OCI-LY7 (cell line): ENCODE measurements at regions not wholly inside any gene's neighbourhood (a gene's known extent, or its start where the extent isn't known, plus 50 kb on each side); places are given as distances from the start of the nearest gene placed in this dataset.

Source experiments
- BruUV-seq: library from RNA; stranded (reverse); fragments of 400-500 nt; replicated peaks from 2 replicates; lab custom pipeline; 2021; lab: Mats Ljungman, UMichigan
- CTCF ChIA-PET: fragments of 300-600 bp; sonication (Branson Sonifier 250); formaldehyde crosslinking; loops from one replicate; lab custom pipeline; 2022; ENCODE audit warnings: antibody characterized with exemption; ENCODE audit not compliant: unreplicated experiment; lab: Charles Lee
- POLR2A ChIA-PET: fragments of 300-600 bp; sonication (Branson Sonifier 250); formaldehyde crosslinking; loops from one replicate; lab custom pipeline; 2022; ENCODE audit warnings: antibody characterized with exemption; lab: Charles Lee
- DNase-seq: peaks from one replicate; pipeline ENCODE4 v3.0.0-alpha.2; 2015; ENCODE audit warnings: low spot score
- H2AFZ ChIP-seq: fragments of 200-600 bp; sonication (generic), shearing (Covaris generic); 2 replicates; pipeline ENCODE4 v1.6.1; 2014; ENCODE audit warnings: mild to moderate bottlenecking, antibody characterized with exemption, low read length, moderate library complexity
- H3K27ac ChIP-seq: fragments of 200-600 bp; sonication (generic); 2 replicates; pipeline ENCODE4 v1.5.1; 2014; ENCODE audit warnings: mixed run types, low read depth, mild to moderate bottlenecking, moderate library complexity, low read length, inconsistent platforms; ENCODE audit not compliant: poor library complexity, severe bottlenecking
- H3K36me3 ChIP-seq: fragments of 200-600 bp; sonication (generic); 2 replicates; pipeline ENCODE4 v1.6.1; 2014; ENCODE audit warnings: mild to moderate bottlenecking, antibody characterized with exemption, low read length, moderate library complexity, mixed read lengths; ENCODE audit not compliant: insufficient read depth
- H3K4me1 ChIP-seq: fragments of 200-600 bp; sonication (generic); 2 replicates; pipeline ENCODE4 v1.5.1; 2014; ENCODE audit warnings: mild to moderate bottlenecking, low read length; ENCODE audit not compliant: insufficient read depth, poor library complexity, severe bottlenecking
- H3K4me2 ChIP-seq: fragments of 200-600 bp; sonication (generic); 2 replicates; pipeline ENCODE4 v1.6.1; 2014; ENCODE audit warnings: mild to moderate bottlenecking, low read length
- H3K4me3 ChIP-seq: fragments of 200-600 bp; sonication (generic); 2 replicates; pipeline ENCODE4 v1.5.1; 2014; ENCODE audit warnings: mild to moderate bottlenecking, low read depth, low read length; ENCODE audit not compliant: poor library complexity, severe bottlenecking
- H3K79me2 ChIP-seq: fragments of 200-600 bp; sonication (generic); 2 replicates; pipeline ENCODE4 v1.6.1; 2016; ENCODE audit warnings: low read depth, mild to moderate bottlenecking, low read length, moderate library complexity, mixed read lengths; ENCODE audit not compliant: insufficient read depth
- H3K9me2 ChIP-seq: fragments of 200-600 bp; sonication (generic); 2 replicates; pipeline ENCODE4 v1.6.1; 2016; ENCODE audit warnings: mild to moderate bottlenecking, low read length, mixed read lengths; ENCODE audit not compliant: insufficient read depth
- H3K9me3 ChIP-seq: fragments of 200-600 bp; sonication (generic); 2 replicates; pipeline ENCODE4 v1.6.1; 2014; ENCODE audit warnings: mild to moderate bottlenecking, mixed run types, low read length, mixed read lengths
- H4K20me1 ChIP-seq: fragments of 200-600 bp; sonication (generic); 2 replicates; pipeline ENCODE4 v1.6.1; 2014; ENCODE audit warnings: mild to moderate bottlenecking, antibody characterized with exemption, low read length, moderate library complexity, mixed read lengths; ENCODE audit not compliant: insufficient read depth
- CTCF ChIP-seq: fragments of 200-600 bp; sonication (generic); conservative IDR thresholded peaks from 2 replicates; pipeline ENCODE4 v1.5.1; 2014; ENCODE audit warnings: mild to moderate bottlenecking, antibody characterized with exemption, low read length, moderate library complexity, mixed read lengths
- EZH2phosphoT487 ChIP-seq: fragments of 200-600 bp; sonication (generic); IDR thresholded peaks from 2 replicates; pipeline ENCODE4 v1.6.1; 2018; ENCODE audit warnings: low read depth, borderline replicate concordance, mild to moderate bottlenecking, mixed run types, antibody characterized with exemption, low read length, moderate library complexity, mixed read lengths
- intact Hi-C: fragments of 100-400 bp; cut with micrococcal nuclease; formaldehyde crosslinking; loops from one replicate; pipeline ENCODE4 v1.10.0; 2022; ENCODE audit not compliant: unreplicated experiment

GRCh38 chr2:128644718-128645256, 326.1 kb upstream of the HS6ST1 start:
- Histone ChIP-seq H3K79me2 (no peaks in the 10 kb centered on the region), H3K36me3 (no peaks in the 10 kb centered on the region), H3K4me3 (no peak overlapping the region), H4K20me1 (no peaks in the 10 kb centered on the region), H3K4me1 (peaks cover 4% of the 10 kb centered on the region), H2AFZ (no peak overlapping the region), H3K27ac (no peak overlapping the region), H3K9me3 (no peaks in the 10 kb centered on the region), H3K9me2 (no peaks in the 10 kb centered on the region), H3K4me2 (no peak overlapping the region)
- TF ChIP-seq EZH2phosphoT487 (no peak), CTCF (no peak)
- BruUV-seq = no TSS peak
- CTCF ChIA-PET = no interaction called here
- intact Hi-C loops = no loop called here
- POLR2A ChIA-PET = no interaction called here
- DNase-seq = no peak

GRCh38 chr2:128645631-128646030, 327.0 kb upstream of the HS6ST1 start:
- Histone ChIP-seq H2AFZ (no peak overlapping the region), H3K4me1 (peaks cover 4% of the 10 kb centered on the region), H3K9me2 (no peaks in the 10 kb centered on the region), H3K4me3 (no peak overlapping the region), H4K20me1 (no peaks in the 10 kb centered on the region), H3K36me3 (no peaks in the 10 kb centered on the region), H3K27ac (no peak overlapping the region), H3K4me2 (no peak overlapping the region), H3K9me3 (no peaks in the 10 kb centered on the region), H3K79me2 (no peaks in the 10 kb centered on the region)
- TF ChIP-seq EZH2phosphoT487 = no peak
- TF ChIP-seq CTCF = no peak
- CTCF ChIA-PET = no interaction called here
- DNase-seq = no peak
- POLR2A ChIA-PET = no interaction called here
- intact Hi-C loops = no loop called here
- BruUV-seq = no TSS peak

GRCh38 chr2:128646091-128646490, 327.4 kb upstream of the HS6ST1 start:
- ChIA-PET POLR2A (interaction anchor here (0.6 kb wide), 1 partner anchor 1479 kb away, joined by 4 read pairs; no protein-coding TSS in a partner anchor), CTCF (no interaction called here)
- Histone ChIP-seq H4K20me1 (no peaks in the 10 kb centered on the region), H3K4me2 (no peak overlapping the region), H3K4me3 (no peak overlapping the region), H3K9me2 (no peaks in the 10 kb centered on the region), H3K4me1 (peaks cover 4% of the 10 kb centered on the region), H3K79me2 (no peaks in the 10 kb centered on the region), H3K9me3 (no peaks in the 10 kb centered on the region), H3K36me3 (no peaks in the 10 kb centered on the region), H3K27ac (no peak overlapping the region), H2AFZ (no peak overlapping the region)
- no peak for DNase-seq
- intact Hi-C loops = no loop called here
- TF ChIP-seq EZH2phosphoT487 (no peak), CTCF (no peak)
- BruUV-seq = no TSS peak
